Transverse colon (tissue), 4 donors: ENCODE measurements at regions not wholly inside any gene's neighbourhood (a gene's known extent, or its start where the extent isn't known, plus 50 kb on each side); places are given as distances from the start of the nearest gene placed in this dataset.

ENCODE experiments used
- DNase-seq: peaks from one replicate; pipeline ENCODE4 v3.0.0-alpha.2; 2019
- H3K27ac ChIP-seq, 4 donors: fragments of 200-600 bp; sonication (generic); 2 replicates each; pipeline ENCODE4 v1.5.1; 2016 to 2018; ENCODE audit warnings: inconsistent platforms in 4 of 4
- H3K27me3 ChIP-seq: fragments of 200-600 bp; sonication (generic); 2 replicates; pipeline ENCODE4 v1.5.1; 2017; ENCODE audit warnings: inconsistent platforms
- H3K36me3 ChIP-seq, 4 donors: fragments of 200-600 bp; sonication (generic); 2 replicates each; pipeline ENCODE4 v1.5.1; 2017 to 2019; ENCODE audit warnings: inconsistent platforms in 4 of 4
- H3K4me1 ChIP-seq, 4 donors: fragments of 200-600 bp; sonication (generic); 2 replicates each; pipeline ENCODE4 v1.5.1; 2017 to 2020; ENCODE audit warnings: inconsistent platforms in 4 of 4
- H3K4me3 ChIP-seq, 4 donors: fragments of 200-600 bp; sonication (generic); 1 replicate in 1 of 4; 2 replicates in 3 of 4; pipeline versions ENCODE4 v1.5.1 to v1.6.1; 2017 to 2019; ENCODE audit warnings: inconsistent platforms in 4 of 4
- H3K9me3 ChIP-seq, 2 donors: fragments of 200-600 bp; sonication (generic); 2 replicates each; pipeline ENCODE4 v1.5.1; 2017 to 2019; ENCODE audit warnings: inconsistent platforms in 2 of 2
- EP300 ChIP-seq: sonication (generic); formaldehyde crosslinking; IDR thresholded peaks from one replicate; pipeline ENCODE4 v1.6.1; 2017; ENCODE audit warnings: antibody characterized with exemption, low read depth
- POLR2A ChIP-seq: fragments of 450-650 bp; IDR thresholded peaks from one replicate; pipeline ENCODE4 v1.6.1; 2016; ENCODE audit warnings: antibody characterized with exemption, mild to moderate bottlenecking, moderate library complexity
- POLR2AphosphoS5 ChIP-seq, 3 donors: sonication (generic); formaldehyde crosslinking; IDR thresholded peaks; one replicate each; pipeline ENCODE4 v1.6.1; 2016; ENCODE audit warnings: antibody characterized with exemption in 3 of 3
- WGBS, 2 donors: methylation state at CpG; one replicate each; pipeline ENCODE4 v1.1.5; 2018; ENCODE audit warnings: low coverage in 1 of 2; 5-methylcytosine and 5-hydroxymethylcytosine counted together
- in situ Hi-C, 4 donors: fragments of 200-750 bp; cut with MboI; loops; one replicate each; pipeline versions ENCODE4 v1.15.0 to v1.15.1; 2017; ENCODE audit warnings: low sequenced_read_pairs in 3 of 4, low pct_ligation_motif_present in 1 of 4, low pct_unique_long_range_greater_than_20kb in 1 of 4
- intact Hi-C: fragments of 100-400 bp; cut with DNase I; formaldehyde crosslinking; loops from one replicate; pipeline ENCODE4 v1.15.1; 2023; ENCODE audit warnings: low total_unique reads
- TF ChIP-seq, protein P1 (sequence below), 5 experiments: fragments of 200-600 bp in 3 of 5; fragments of 450-650 bp in 2 of 5; sonication (generic) in 3 of 5; IDR thresholded peaks; 1 replicate in 2 of 5; 2 replicates in 3 of 5; pipeline ENCODE4 v1.5.1; 2016 to 2017; ENCODE audit warnings: antibody characterized with exemption in 5 of 5, inconsistent platforms in 3 of 5, mild to moderate bottlenecking in 2 of 5, moderate library complexity in 1 of 5

DNA sequence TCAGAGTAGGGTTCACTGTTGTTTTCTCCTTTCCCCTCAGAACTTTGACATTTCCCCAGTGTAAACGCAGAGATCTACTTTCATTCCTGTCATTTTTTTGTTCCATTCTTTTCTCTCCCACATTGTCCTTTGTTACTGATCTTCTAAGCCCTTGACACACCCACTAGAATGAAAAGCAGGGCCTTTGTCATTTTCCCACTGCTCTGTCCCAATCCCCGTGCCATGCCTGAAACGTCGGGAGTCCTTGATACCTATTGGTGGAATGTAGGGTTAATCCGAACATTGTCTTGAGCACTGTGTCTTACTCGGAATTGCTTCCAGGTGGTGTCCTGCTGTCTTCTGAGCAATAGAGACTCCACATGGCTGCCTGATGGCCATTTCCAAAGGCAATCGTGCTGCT, 887.1 kb upstream of the FRG1 start:
- Histone ChIP-seq H3K4me3 (no peak overlapping the region), H3K4me1 (no peaks in the 10 kb centered on the region), H3K9me3 (no peaks in the 10 kb centered on the region), H3K27me3 (no peaks in the 10 kb centered on the region), H3K36me3 (no peaks in the 10 kb centered on the region), H3K27ac (no peak overlapping the region)
- intact Hi-C loops, result no loop called here
- TF ChIP-seq, protein P1, sequence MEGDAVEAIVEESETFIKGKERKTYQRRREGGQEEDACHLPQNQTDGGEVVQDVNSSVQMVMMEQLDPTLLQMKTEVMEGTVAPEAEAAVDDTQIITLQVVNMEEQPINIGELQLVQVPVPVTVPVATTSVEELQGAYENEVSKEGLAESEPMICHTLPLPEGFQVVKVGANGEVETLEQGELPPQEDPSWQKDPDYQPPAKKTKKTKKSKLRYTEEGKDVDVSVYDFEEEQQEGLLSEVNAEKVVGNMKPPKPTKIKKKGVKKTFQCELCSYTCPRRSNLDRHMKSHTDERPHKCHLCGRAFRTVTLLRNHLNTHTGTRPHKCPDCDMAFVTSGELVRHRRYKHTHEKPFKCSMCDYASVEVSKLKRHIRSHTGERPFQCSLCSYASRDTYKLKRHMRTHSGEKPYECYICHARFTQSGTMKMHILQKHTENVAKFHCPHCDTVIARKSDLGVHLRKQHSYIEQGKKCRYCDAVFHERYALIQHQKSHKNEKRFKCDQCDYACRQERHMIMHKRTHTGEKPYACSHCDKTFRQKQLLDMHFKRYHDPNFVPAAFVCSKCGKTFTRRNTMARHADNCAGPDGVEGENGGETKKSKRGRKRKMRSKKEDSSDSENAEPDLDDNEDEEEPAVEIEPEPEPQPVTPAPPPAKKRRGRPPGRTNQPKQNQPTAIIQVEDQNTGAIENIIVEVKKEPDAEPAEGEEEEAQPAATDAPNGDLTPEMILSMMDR (IDR thresholded peaks at IDR 0.05), result no peak
- TF ChIP-seq POLR2A, result no peak
- TF ChIP-seq POLR2AphosphoS5 (IDR thresholded peaks at IDR 0.05), result no peak
- no peak for TF ChIP-seq EP300
- DNase-seq, result no peak
- WGBS, 2 donors, result 73 to 86% methylated on average over 5 to 7 of the region's 7 CpGs
- in situ Hi-C loops, result no loop called here

DNA sequence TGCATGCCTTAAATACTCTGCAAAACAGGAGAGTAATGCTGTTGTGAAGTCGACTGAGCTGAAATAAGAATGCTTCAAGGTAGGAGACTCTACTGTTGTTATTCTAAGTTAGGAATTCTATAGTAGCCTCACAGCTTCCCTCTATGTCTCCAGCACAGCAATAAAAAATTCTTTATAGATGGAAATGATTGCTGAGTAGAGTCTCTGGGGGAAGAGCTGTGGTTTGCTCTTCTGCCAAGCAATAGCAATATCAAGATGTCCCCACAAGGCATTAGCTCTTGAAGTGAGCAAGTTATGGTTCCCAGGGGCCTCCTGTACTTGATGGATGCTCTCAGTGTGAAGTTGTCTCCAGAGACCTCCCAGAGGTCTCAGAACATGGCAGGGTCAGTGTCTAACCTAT, 880.6 kb upstream of the FRG1 start:
- Histone ChIP-seq H3K9me3 (peaks cover 4 to 6% of the 10 kb centered on the region in 2 donors), H3K27me3 (no peaks in the 10 kb centered on the region), H3K27ac (no peak overlapping the region), H3K4me3 (no peak overlapping the region), H3K36me3 (no peaks in the 10 kb centered on the region), H3K4me1 (no peaks in the 10 kb centered on the region)
- in situ Hi-C loops, result no loop called here
- intact Hi-C loops, result no loop called here
- TF ChIP-seq POLR2AphosphoS5 (IDR thresholded peaks at IDR 0.05) (no peak), POLR2A (no peak), EP300 (no peak)
- TF ChIP-seq, protein P1 (IDR thresholded peaks at IDR 0.05), result no peak
- 43 to 62% methylated on average over 1 of the region's 1 CpG for WGBS, 2 donors
- no peak for DNase-seq

DNA sequence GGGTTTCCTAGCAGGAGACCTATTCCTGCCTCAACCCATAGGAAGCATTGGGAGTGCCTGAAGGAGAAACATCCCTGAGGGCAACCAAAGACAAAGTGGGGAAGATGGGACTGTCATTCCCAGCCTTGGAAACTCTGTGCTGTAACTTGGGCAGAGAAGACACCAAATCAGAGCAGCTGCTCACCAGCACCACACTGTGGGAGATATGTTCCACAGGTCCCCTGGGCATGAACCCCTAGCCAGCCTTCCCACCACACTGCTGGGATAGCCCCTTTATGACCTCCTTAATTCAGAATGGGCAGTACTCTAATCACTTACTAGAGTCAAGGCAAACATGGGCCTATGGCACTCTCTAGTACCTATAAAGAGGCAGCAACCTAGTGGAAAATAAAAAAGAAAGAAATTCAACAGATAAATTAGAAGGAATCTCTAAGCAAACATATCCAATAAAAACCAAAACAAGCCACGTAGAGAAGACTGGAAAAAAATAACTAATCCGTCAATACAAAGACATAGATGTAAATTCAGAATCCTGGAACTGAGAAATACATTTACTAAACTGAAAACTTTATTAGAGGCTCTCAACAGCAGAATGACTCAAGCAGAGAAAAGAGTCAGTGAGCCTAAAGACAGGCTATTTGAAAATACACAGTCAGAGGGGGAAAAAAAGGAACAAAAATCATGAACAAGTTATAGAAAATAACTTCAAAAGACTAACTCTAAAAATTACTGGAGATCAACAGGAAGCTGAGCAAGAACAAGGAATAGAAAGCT, 878.4 kb upstream of the FRG1 start:
- intact Hi-C loops, result no loop called here
- peaks cover 4 to 6% of the 10 kb centered on the region in 2 donors for H3K9me3 ChIP-seq
- no peaks in the 10 kb centered on the region for H3K27me3 ChIP-seq
- no peak for DNase-seq
- no peaks in the 10 kb centered on the region for H3K4me1 ChIP-seq
- H3K27ac ChIP-seq, result no peak overlapping the region
- TF ChIP-seq, protein P1 (IDR thresholded peaks at IDR 0.05), result no peak
- TF ChIP-seq POLR2A, result no peak
- no peak for TF ChIP-seq POLR2AphosphoS5 (IDR thresholded peaks at IDR 0.05)
- TF ChIP-seq EP300, result no peak
- WGBS, 2 donors, result 78 to 88% methylated on average over 2 of the region's 2 CpGs
- no peak overlapping the region for H3K4me3 ChIP-seq
- in situ Hi-C loops, result no loop called here
- H3K36me3 ChIP-seq, result no peaks in the 10 kb centered on the region

DNA sequence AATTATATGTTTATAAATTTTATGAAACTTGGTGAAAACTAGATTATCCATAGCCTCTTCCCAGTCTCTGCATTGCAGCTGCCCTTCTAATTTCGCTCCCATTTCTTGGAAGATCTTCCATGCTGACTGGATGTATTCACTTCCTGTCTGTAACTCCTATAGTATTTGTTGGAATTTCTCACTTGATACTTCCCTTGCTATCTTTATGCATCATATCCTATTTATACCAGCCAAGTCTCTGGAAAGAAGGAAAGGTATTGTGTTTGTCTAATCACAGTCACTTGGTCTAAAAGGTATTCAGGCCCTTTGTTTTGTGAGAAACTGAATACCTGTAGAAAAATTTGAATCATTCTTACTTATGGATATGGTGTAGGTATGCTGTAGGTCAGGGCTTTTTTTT, 870.9 kb upstream of the FRG1 start:
- intact Hi-C loops, result no loop called here
- in situ Hi-C loops, result no loop called here
- no peaks in the 10 kb centered on the region for H3K4me1 ChIP-seq
- no peaks in the 10 kb centered on the region for H3K9me3 ChIP-seq
- no peak for DNase-seq
- H3K27ac ChIP-seq, result no peak overlapping the region
- WGBS, 2 donors, result 0 to 59% methylated on average over 1 of the region's 1 CpG
- H3K36me3 ChIP-seq, result no peaks in the 10 kb centered on the region
- TF ChIP-seq EP300 (no peak), POLR2AphosphoS5 (IDR thresholded peaks at IDR 0.05) (no peak), POLR2A (no peak)
- TF ChIP-seq, protein P1 (IDR thresholded peaks at IDR 0.05), result no peak
- no peak overlapping the region for H3K4me3 ChIP-seq
- H3K27me3 ChIP-seq, result no peaks in the 10 kb centered on the region
